ENCODE measurements at regions not wholly inside any gene's neighbourhood (a gene's known extent, or its start where the extent isn't known, plus 50 kb on each side); places are given as distances from the start of the nearest gene placed in this dataset.

- Histone ChIP-seq H3K27me3 (ENCODE audit: control insufficient read depth, insufficient read depth, low read length) (no peaks in the 10 kb centered on the region), H3K4me1 (ENCODE audit: control insufficient read depth in 2 of 3, insufficient read depth in 2 of 3, low read depth in 1 of 3, low read length in 3 of 3) (no peaks in the 10 kb centered on the region), H3K27ac (ENCODE audit: low read depth in 2 of 2, low read length in 2 of 2) (no peak overlapping the region), H3K9ac (ENCODE audit: low read length in 3 of 3) (no peak overlapping the region), H3K9me3 (ENCODE audit: control insufficient read depth in 2 of 3, insufficient read depth in 1 of 3, low read length in 3 of 3) (no peaks in the 10 kb centered on the region), H3K36me3 (ENCODE audit: control insufficient read depth in 2 of 3, insufficient read depth in 3 of 3, low read length in 3 of 3) (no peaks in the 10 kb centered on the region), H3K4me3 (ENCODE audit: low read length in 3 of 3) (no peak overlapping the region)
- DNase-seq (no peak), FAIRE-seq (no peak)
- TF ChIP-seq CTCF (IDR thresholded peaks at IDR 0.05; ENCODE audit: borderline replicate concordance, extremely low read depth, insufficient read depth), result no peak
- intact Hi-C loops (cut with DNase I), result no loop called here
Observed at GRCh38 chr12:89156862-89157262, 195.4 kb downstream of the DUSP6 start.

DNA sequence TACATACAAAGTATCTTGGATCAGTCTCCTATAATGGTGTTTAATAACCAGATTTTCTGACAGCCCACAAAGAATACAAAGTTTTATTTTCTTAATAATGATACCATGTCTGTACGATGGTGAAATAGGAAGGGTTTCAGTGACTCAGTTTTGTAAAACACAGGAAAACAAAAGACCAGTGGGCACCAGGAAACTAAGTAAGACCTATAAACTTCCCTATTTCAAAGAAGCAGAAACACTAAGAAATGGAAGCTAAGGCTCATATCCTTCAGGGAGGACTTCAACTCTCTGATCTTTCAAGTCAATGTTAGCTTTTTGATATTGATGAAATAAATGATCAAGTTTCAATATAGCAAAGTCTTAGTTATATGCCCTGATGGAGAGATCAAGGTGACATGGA lies 196.0 kb downstream of the DUSP6 start:
- H3K27ac ChIP-seq (ENCODE audit: low read depth in 2 of 2, low read length in 2 of 2), result no peak overlapping the region
- FAIRE-seq, result no peak
- H3K4me3 ChIP-seq (ENCODE audit: low read length in 3 of 3), result no peak overlapping the region
- no peaks in the 10 kb centered on the region for H3K27me3 ChIP-seq (ENCODE audit: control insufficient read depth, insufficient read depth, low read length)
- no peak for DNase-seq
- no peak for TF ChIP-seq CTCF (IDR thresholded peaks at IDR 0.05; ENCODE audit: borderline replicate concordance, extremely low read depth, insufficient read depth)
- intact Hi-C loops (cut with DNase I), result no loop called here
- no peaks in the 10 kb centered on the region for H3K4me1 ChIP-seq (ENCODE audit: control insufficient read depth in 2 of 3, insufficient read depth in 2 of 3, low read depth in 1 of 3, low read length in 3 of 3)
- H3K9me3 ChIP-seq (ENCODE audit: control insufficient read depth in 2 of 3, insufficient read depth in 1 of 3, low read length in 3 of 3), result no peaks in the 10 kb centered on the region
- no peak overlapping the region for H3K9ac ChIP-seq (ENCODE audit: low read length in 3 of 3)
- no peaks in the 10 kb centered on the region for H3K36me3 ChIP-seq (ENCODE audit: control insufficient read depth in 2 of 3, insufficient read depth in 3 of 3, low read length in 3 of 3)

DNA sequence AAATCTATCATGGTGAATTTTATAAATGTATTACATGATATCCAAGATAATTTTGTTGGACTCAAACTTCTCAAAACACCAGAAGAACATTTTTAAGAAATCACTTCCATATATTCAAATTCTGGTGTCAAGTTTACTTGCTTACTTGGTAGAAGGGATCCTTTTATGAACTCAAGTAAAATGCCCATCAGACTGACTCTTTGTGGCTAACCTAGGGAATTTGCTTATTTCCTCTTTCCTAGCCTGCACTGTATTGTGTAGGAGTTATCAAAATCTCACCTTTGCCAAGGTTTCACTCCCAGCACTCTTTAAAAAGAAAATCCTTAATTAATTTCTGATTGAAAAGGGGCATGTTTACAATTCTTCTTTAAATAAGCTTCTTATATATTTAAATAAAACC lies 196.5 kb downstream of the DUSP6 start:
- Histone ChIP-seq H3K9me3 (ENCODE audit: control insufficient read depth in 2 of 3, insufficient read depth in 1 of 3, low read length in 3 of 3) (no peaks in the 10 kb centered on the region), H3K27ac (ENCODE audit: low read depth in 2 of 2, low read length in 2 of 2) (no peak overlapping the region), H3K36me3 (ENCODE audit: control insufficient read depth in 2 of 3, insufficient read depth in 3 of 3, low read length in 3 of 3) (no peaks in the 10 kb centered on the region), H3K4me1 (ENCODE audit: control insufficient read depth in 2 of 3, insufficient read depth in 2 of 3, low read depth in 1 of 3, low read length in 3 of 3) (no peaks in the 10 kb centered on the region), H3K27me3 (ENCODE audit: control insufficient read depth, insufficient read depth, low read length) (no peaks in the 10 kb centered on the region), H3K4me3 (ENCODE audit: low read length in 3 of 3) (no peak overlapping the region), H3K9ac (ENCODE audit: low read length in 3 of 3) (no peak overlapping the region)
- FAIRE-seq, result no peak
- TF ChIP-seq CTCF (IDR thresholded peaks at IDR 0.05; ENCODE audit: borderline replicate concordance, extremely low read depth, insufficient read depth), result no peak
- intact Hi-C loops (cut with DNase I), result no loop called here
- DNase-seq, result no peak

- no peak for TF ChIP-seq CTCF (IDR thresholded peaks at IDR 0.05; ENCODE audit: borderline replicate concordance, extremely low read depth, insufficient read depth)
Observed at GRCh38 chr12:89154743-89155499, 197.4 kb downstream of the DUSP6 start.

More at GRCh38 chr12:89154743-89155499, 197.4 kb downstream of the DUSP6 start:
- H3K9ac ChIP-seq (ENCODE audit: low read length in 3 of 3), result no peak overlapping the region
- no peak overlapping the region for H3K4me3 ChIP-seq (ENCODE audit: low read length in 3 of 3)
- DNase-seq (no peak), FAIRE-seq (no peak)
- H3K36me3 ChIP-seq (ENCODE audit: control insufficient read depth in 2 of 3, insufficient read depth in 3 of 3, low read length in 3 of 3), result no peaks in the 10 kb centered on the region
- no peak overlapping the region for H3K27ac ChIP-seq (ENCODE audit: low read depth in 2 of 2, low read length in 2 of 2)
- intact Hi-C loops (cut with DNase I), result no loop called here
- no peaks in the 10 kb centered on the region for H3K4me1 ChIP-seq (ENCODE audit: control insufficient read depth in 2 of 3, insufficient read depth in 2 of 3, low read depth in 1 of 3, low read length in 3 of 3)
- H3K27me3 ChIP-seq (ENCODE audit: control insufficient read depth, insufficient read depth, low read length), result no peaks in the 10 kb centered on the region
- H3K9me3 ChIP-seq (ENCODE audit: control insufficient read depth in 2 of 3, insufficient read depth in 1 of 3, low read length in 3 of 3), result no peaks in the 10 kb centered on the region

Measured in kidney (tissue), 13 donors.